Stimulated activated naive B cell treated with anti-CD40 and anti-IgM and Interleukin-4, amounts not matched to agents 10 μg/mL and 1 μg/mL and 100 μg/mL, for 72 hours (primary cell): ENCODE measurements at regions not wholly inside any gene's neighbourhood (a gene's known extent, or its start where the extent isn't known, plus 50 kb on each side); places are given as distances from the start of the nearest gene placed in this dataset.

Experiments used
- ATAC-seq, 2 donors: fragments of 150-1000 bp; cut with Tn5 transposase; replicated peaks; 2 replicates each; pipeline ENCODE4 v1.10.0; 2021; ENCODE audit warnings: moderate library complexity in 1 of 2
- DNase-seq: peaks from one replicate; pipeline ENCODE4 v3.0.0; 2021
- H3K27ac Mint-ChIP-seq: one replicate; pipeline ENCODE4 v1.8.0; 2022; ENCODE audit warnings: mild to moderate bottlenecking, mixed read lengths
- H3K27me3 Mint-ChIP-seq, 2 donors: one replicate each; pipeline ENCODE4 v1.8.0; 2022; ENCODE audit warnings: mixed read lengths in 2 of 2
- H3K36me3 Mint-ChIP-seq, 2 donors: one replicate each; pipeline ENCODE4 v1.8.0; 2022; ENCODE audit warnings: mixed read lengths in 2 of 2, mild to moderate bottlenecking in 1 of 2
- H3K4me1 Mint-ChIP-seq, 2 donors: one replicate each; pipeline ENCODE4 v1.8.0; 2022; ENCODE audit warnings: mixed read lengths in 2 of 2, mild to moderate bottlenecking in 1 of 2
- H3K4me3 Mint-ChIP-seq, 2 donors: one replicate each; pipeline ENCODE4 v1.8.0; 2022; ENCODE audit warnings: mild to moderate bottlenecking in 2 of 2, mixed read lengths in 2 of 2, moderate library complexity in 1 of 2
- H3K9me3 Mint-ChIP-seq, 2 donors: one replicate each; pipeline ENCODE4 v1.8.0; 2022; ENCODE audit warnings: mixed read lengths in 2 of 2, mild to moderate bottlenecking in 1 of 2

GRCh38 chr18:78303519-78304191, 676.0 kb upstream of the SALL3 start:
- Mint-ChIP-seq H3K4me1 (no peaks in the 10 kb centered on the region), H3K9me3 (peaks cover 1 to 4% of the 10 kb centered on the region in 2 donors), H3K36me3 (no peaks in the 10 kb centered on the region), H3K27me3 (peaks cover 0 to 5% of the 10 kb centered on the region in 2 donors), H3K27ac (no peak overlapping the region), H3K4me3 (no peak overlapping the region)
- ATAC-seq (no peak), DNase-seq (no peak)

- no peak for ATAC-seq
- no peak overlapping the region for H3K4me3 Mint-ChIP-seq
- no peak overlapping the region for H3K27ac Mint-ChIP-seq
- DNase-seq = no peak
- peaks cover 1 to 6% of the 10 kb centered on the region in 2 donors for H3K9me3 Mint-ChIP-seq
- peaks cover 0 to 9% of the 10 kb centered on the region in 2 donors for H3K27me3 Mint-ChIP-seq
- H3K36me3 Mint-ChIP-seq = no peaks in the 10 kb centered on the region
- H3K4me1 Mint-ChIP-seq = no peaks in the 10 kb centered on the region
Observed at GRCh38 chr18:78304192-78305164, 675.1 kb upstream of the SALL3 start.

GRCh38 chr18:78305789-78306188, 673.8 kb upstream of the SALL3 start:
- peaks cover 0 to 9% of the 10 kb centered on the region in 2 donors for H3K27me3 Mint-ChIP-seq
- H3K27ac Mint-ChIP-seq = no peak overlapping the region
- DNase-seq (no peak), ATAC-seq (no peak)
- peaks cover 1 to 6% of the 10 kb centered on the region in 2 donors for H3K9me3 Mint-ChIP-seq
- no peak overlapping the region for H3K4me3 Mint-ChIP-seq
- H3K4me1 Mint-ChIP-seq = no peaks in the 10 kb centered on the region
- H3K36me3 Mint-ChIP-seq = no peaks in the 10 kb centered on the region

- peaks cover 10 to 11% of the 10 kb centered on the region in 2 donors for H3K9me3 Mint-ChIP-seq
- no peaks in the 10 kb centered on the region for H3K36me3 Mint-ChIP-seq
- no peak overlapping the region for H3K4me3 Mint-ChIP-seq
- peaks cover 0 to 9% of the 10 kb centered on the region in 2 donors for H3K27me3 Mint-ChIP-seq
- no peak overlapping the region for H3K27ac Mint-ChIP-seq
- no peaks in the 10 kb centered on the region for H3K4me1 Mint-ChIP-seq
- ATAC-seq (no peak), DNase-seq (no peak)
Observed at GRCh38 chr18:78309307-78309706, 670.3 kb upstream of the SALL3 start.

- DNase-seq = no peak
- H3K4me1 Mint-ChIP-seq = no peaks in the 10 kb centered on the region
- peaks cover 10 to 11% of the 10 kb centered on the region in 2 donors for H3K9me3 Mint-ChIP-seq
- no peak for ATAC-seq
- H3K4me3 Mint-ChIP-seq = no peak overlapping the region
- peaks cover 0 to 9% of the 10 kb centered on the region in 2 donors for H3K27me3 Mint-ChIP-seq
- no peak overlapping the region for H3K27ac Mint-ChIP-seq
- H3K36me3 Mint-ChIP-seq = no peaks in the 10 kb centered on the region
Observed at GRCh38 chr18:78309924-78310323, 669.7 kb upstream of the SALL3 start.

GRCh38 chr18:78319264-78319663, 660.4 kb upstream of the SALL3 start:
- no peaks in the 10 kb centered on the region for H3K4me1 Mint-ChIP-seq
- H3K4me3 Mint-ChIP-seq = no peak overlapping the region
- no peaks in the 10 kb centered on the region for H3K36me3 Mint-ChIP-seq
- no peaks in the 10 kb centered on the region for H3K27me3 Mint-ChIP-seq
- H3K27ac Mint-ChIP-seq = no peak overlapping the region
- ATAC-seq (no peak), DNase-seq (no peak)
- H3K9me3 Mint-ChIP-seq = no peaks in the 10 kb centered on the region

GRCh38 chr18:78319961-78320360, 659.7 kb upstream of the SALL3 start:
- DNase-seq = no peak
- Mint-ChIP-seq H3K9me3 (no peaks in the 10 kb centered on the region), H3K27me3 (no peaks in the 10 kb centered on the region), H3K4me1 (no peaks in the 10 kb centered on the region), H3K27ac (no peak overlapping the region), H3K36me3 (no peaks in the 10 kb centered on the region), H3K4me3 (no peak overlapping the region)
- no peak for ATAC-seq

GRCh38 chr18:78321402-78321801, 658.2 kb upstream of the SALL3 start:
- no peak for DNase-seq
- no peak for ATAC-seq
- Mint-ChIP-seq H3K27ac (no peak overlapping the region), H3K27me3 (no peaks in the 10 kb centered on the region), H3K9me3 (no peaks in the 10 kb centered on the region), H3K36me3 (no peaks in the 10 kb centered on the region), H3K4me1 (no peaks in the 10 kb centered on the region), H3K4me3 (no peak overlapping the region)

GRCh38 chr18:78323453-78324197, 656.0 kb upstream of the SALL3 start:
- Mint-ChIP-seq H3K27ac (no peak overlapping the region), H3K27me3 (no peaks in the 10 kb centered on the region), H3K36me3 (no peaks in the 10 kb centered on the region), H3K4me1 (no peaks in the 10 kb centered on the region), H3K4me3 (no peak overlapping the region), H3K9me3 (no peaks in the 10 kb centered on the region)
- DNase-seq = no peak
- no peak for ATAC-seq

- Mint-ChIP-seq H3K27ac (no peak overlapping the region), H3K9me3 (peaks cover 0 to 3% of the 10 kb centered on the region in 2 donors), H3K4me3 (no peak overlapping the region), H3K36me3 (no peaks in the 10 kb centered on the region), H3K4me1 (no peaks in the 10 kb centered on the region), H3K27me3 (no peaks in the 10 kb centered on the region)
- ATAC-seq = no peak
- DNase-seq = no peak
Observed at GRCh38 chr18:78327643-78328042, 652.0 kb upstream of the SALL3 start.

- no peak overlapping the region for H3K27ac Mint-ChIP-seq
- H3K27me3 Mint-ChIP-seq = peaks cover 0 to 5% of the 10 kb centered on the region in 2 donors
- H3K4me1 Mint-ChIP-seq = no peaks in the 10 kb centered on the region
- H3K4me3 Mint-ChIP-seq = no peak overlapping the region
- ATAC-seq (no peak), DNase-seq (no peak)
- H3K9me3 Mint-ChIP-seq = peaks cover 0 to 9% of the 10 kb centered on the region in 2 donors
- no peaks in the 10 kb centered on the region for H3K36me3 Mint-ChIP-seq
Observed at GRCh38 chr18:78330766-78331165, 648.9 kb upstream of the SALL3 start.

GRCh38 chr18:78352910-78353309, 626.7 kb upstream of the SALL3 start:
- Mint-ChIP-seq H3K4me3 (no peak overlapping the region), H3K9me3 (peaks cover 3 to 4% of the 10 kb centered on the region in 2 donors), H3K27ac (no peak overlapping the region), H3K27me3 (no peaks in the 10 kb centered on the region), H3K4me1 (no peaks in the 10 kb centered on the region), H3K36me3 (no peaks in the 10 kb centered on the region)
- ATAC-seq (no peak), DNase-seq (no peak)

GRCh38 chr18:78362198-78362597, 617.4 kb upstream of the SALL3 start:
- Mint-ChIP-seq H3K36me3 (no peaks in the 10 kb centered on the region), H3K27ac (no peak overlapping the region), H3K27me3 (no peaks in the 10 kb centered on the region), H3K9me3 (peaks cover 0 to 11% of the 10 kb centered on the region in 2 donors), H3K4me1 (no peaks in the 10 kb centered on the region), H3K4me3 (no peak overlapping the region)
- no peak for DNase-seq
- ATAC-seq = no peak
